A673 (cell line): ENCODE measurements at regions not wholly inside any gene's neighbourhood (a gene's known extent, or its start where the extent isn't known, plus 50 kb on each side); places are given as distances from the start of the nearest gene placed in this dataset.

Experiments used
- CTCF ChIP-seq: fragments of 300-800, 200-600 bp; sonication (generic); conservative IDR thresholded peaks from 2 replicates; pipeline ENCODE4 v1.5.1; 2017; ENCODE audit warnings: low read depth, mild to moderate bottlenecking, antibody characterized with exemption, low read length, moderate library complexity, mixed read lengths
- EZH2 ChIP-seq: fragments of 200-600 bp; sonication (generic); IDR thresholded peaks from 2 replicates; pipeline ENCODE4 v1.6.1; 2017; ENCODE audit warnings: borderline replicate concordance, low read depth, mild to moderate bottlenecking, mixed read lengths, antibody characterized with exemption, low read length; ENCODE audit not compliant: poor library complexity, severe bottlenecking

- no peak for TF ChIP-seq CTCF
- TF ChIP-seq EZH2: no peak
These were observed 364.4 kb downstream of the RND3 start for GRCh38 chr2:150122871-150123613.
